H1 (cell line): ENCODE measurements at regions not wholly inside any gene's neighbourhood (a gene's known extent, or its start where the extent isn't known, plus 50 kb on each side); places are given as distances from the start of the nearest gene placed in this dataset.

Experiments used
- CEBPB ChIP-seq: IDR thresholded peaks from 2 replicates; pipeline ENCODE4 v1.6.1; 2012; ENCODE audit warnings: low read depth, low read length
- EZH2 ChIP-seq: fragments of 200-600 bp; sonication (generic); IDR thresholded peaks from 2 replicates; pipeline ENCODE4 v1.7.1; 2012; ENCODE audit warnings: low read depth, mild to moderate bottlenecking, moderate library complexity, low read length, inconsistent platforms; ENCODE audit not compliant: severe bottlenecking
- HDAC6 ChIP-seq: IDR thresholded peaks from one replicate; pipeline ENCODE4 v1.7.1; 2012; ENCODE audit warnings: low read depth, mild to moderate bottlenecking, inconsistent platforms, low read length, moderate library complexity
- JUND ChIP-seq: IDR thresholded peaks from 2 replicates; pipeline ENCODE4 v1.6.1; 2011; ENCODE audit warnings: mild to moderate bottlenecking, improper control_type of control experiment, low read length

DNA sequence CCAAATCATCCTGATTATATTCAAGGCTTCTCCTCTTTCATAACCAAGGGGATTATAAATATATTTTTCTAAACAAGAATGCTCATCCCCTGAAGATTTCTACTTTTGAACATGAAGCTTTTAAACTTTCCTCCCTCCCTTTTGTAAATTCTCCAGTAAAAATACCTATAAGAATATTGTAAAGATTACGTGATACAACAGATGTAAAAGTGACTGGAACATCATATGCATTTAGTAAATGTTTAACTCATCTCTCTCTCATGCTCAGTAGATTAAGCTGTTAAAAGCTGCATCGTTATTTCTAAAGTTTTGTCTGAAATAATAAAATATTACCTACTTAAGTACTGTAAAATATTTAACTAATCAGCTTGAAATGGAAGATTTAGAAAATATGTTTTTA lies 281.1 kb downstream of the SPRY2 start (continued):
- no peak for TF ChIP-seq HDAC6
- TF ChIP-seq CEBPB: no peak
- no peak for TF ChIP-seq JUND
- TF ChIP-seq EZH2: no peak
